ENCODE measurements at regions not wholly inside any gene's neighbourhood (a gene's known extent, or its start where the extent isn't known, plus 50 kb on each side); places are given as distances from the start of the nearest gene placed in this dataset.

- Histone ChIP-seq H3K4me1 (ENCODE audit: control insufficient read depth, insufficient read depth, low read length) (no peaks in the 10 kb centered on the region), H3K36me3 (ENCODE audit: control insufficient read depth, insufficient read depth, low read length) (no peaks in the 10 kb centered on the region), H3K27me3 (ENCODE audit: control insufficient read depth, insufficient read depth, low read length) (no peaks in the 10 kb centered on the region), H3K4me3 (ENCODE audit: low read length) (no peak overlapping the region), H3K27ac (ENCODE audit: low read length) (no peak overlapping the region), H3K9me3 (ENCODE audit: control insufficient read depth, insufficient read depth, low read length) (peaks cover 4% of the 10 kb centered on the region)
- no peak for DNase-seq
- Mint-ChIP-seq H3K36me3 (peaks cover 9% of the 10 kb centered on the region), H3K4me3 (no peak overlapping the region), H3K9me3 (peaks cover 4 to 7% of the 10 kb centered on the region in 2 donors), H3K27me3 (ENCODE audit: low read depth in 2 of 2) (no peaks in the 10 kb centered on the region), H3K4me1 (no peaks in the 10 kb centered on the region), H3K27ac (no peak overlapping the region)
- TF ChIP-seq, protein P1, sequence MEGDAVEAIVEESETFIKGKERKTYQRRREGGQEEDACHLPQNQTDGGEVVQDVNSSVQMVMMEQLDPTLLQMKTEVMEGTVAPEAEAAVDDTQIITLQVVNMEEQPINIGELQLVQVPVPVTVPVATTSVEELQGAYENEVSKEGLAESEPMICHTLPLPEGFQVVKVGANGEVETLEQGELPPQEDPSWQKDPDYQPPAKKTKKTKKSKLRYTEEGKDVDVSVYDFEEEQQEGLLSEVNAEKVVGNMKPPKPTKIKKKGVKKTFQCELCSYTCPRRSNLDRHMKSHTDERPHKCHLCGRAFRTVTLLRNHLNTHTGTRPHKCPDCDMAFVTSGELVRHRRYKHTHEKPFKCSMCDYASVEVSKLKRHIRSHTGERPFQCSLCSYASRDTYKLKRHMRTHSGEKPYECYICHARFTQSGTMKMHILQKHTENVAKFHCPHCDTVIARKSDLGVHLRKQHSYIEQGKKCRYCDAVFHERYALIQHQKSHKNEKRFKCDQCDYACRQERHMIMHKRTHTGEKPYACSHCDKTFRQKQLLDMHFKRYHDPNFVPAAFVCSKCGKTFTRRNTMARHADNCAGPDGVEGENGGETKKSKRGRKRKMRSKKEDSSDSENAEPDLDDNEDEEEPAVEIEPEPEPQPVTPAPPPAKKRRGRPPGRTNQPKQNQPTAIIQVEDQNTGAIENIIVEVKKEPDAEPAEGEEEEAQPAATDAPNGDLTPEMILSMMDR (IDR thresholded peaks at IDR 0.05): no peak
- 79% methylated on average over 2 of the region's 2 CpGs for WGBS (ENCODE audit: insufficient coverage)
- ATAC-seq: no peak
- intact Hi-C loops (cut with micrococcal nuclease): no loop called here
Measured at GRCh38 chr13:58998716-58999115, 1165.0 kb downstream of the DIAPH3 start.

- Mint-ChIP-seq H3K27ac (no peak overlapping the region), H3K27me3 (ENCODE audit: low read depth in 2 of 2) (no peaks in the 10 kb centered on the region)
Measured at GRCh38 chr13:58999851-59000250, 1163.9 kb downstream of the DIAPH3 start.

DNA sequence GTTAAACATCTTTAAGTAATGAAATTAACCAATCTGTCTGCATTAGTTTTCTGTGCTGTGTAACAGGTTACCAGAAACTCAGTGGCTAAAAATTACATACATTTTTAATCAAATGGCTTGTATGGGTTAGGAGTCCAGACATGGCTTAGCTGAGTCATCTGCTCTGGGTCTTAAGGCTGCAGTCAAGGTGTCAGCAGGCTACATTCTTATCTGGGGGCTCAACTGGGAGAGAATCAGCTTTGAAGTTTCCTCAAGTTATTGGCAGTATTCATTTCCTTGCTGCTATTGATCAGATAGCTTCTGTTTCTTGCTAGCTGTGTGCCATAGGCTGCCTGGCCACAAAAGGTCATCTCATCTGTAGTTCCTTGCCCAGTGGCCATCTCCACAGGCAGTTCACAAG is 1163.0 kb downstream of the DIAPH3 start:
- H3K9me3 Mint-ChIP-seq: peaks cover 4 to 7% of the 10 kb centered on the region in 2 donors
- no peak overlapping the region for H3K4me3 Mint-ChIP-seq
- no peak for ATAC-seq
- H3K36me3 Mint-ChIP-seq: peaks cover 9% of the 10 kb centered on the region
- Histone ChIP-seq H3K27me3 (ENCODE audit: control insufficient read depth, insufficient read depth, low read length) (no peaks in the 10 kb centered on the region), H3K27ac (ENCODE audit: low read length) (no peak overlapping the region), H3K4me1 (ENCODE audit: control insufficient read depth, insufficient read depth, low read length) (no peaks in the 10 kb centered on the region), H3K4me3 (ENCODE audit: low read length) (no peak overlapping the region), H3K36me3 (ENCODE audit: control insufficient read depth, insufficient read depth, low read length) (no peaks in the 10 kb centered on the region), H3K9me3 (ENCODE audit: control insufficient read depth, insufficient read depth, low read length) (peaks cover 7% of the 10 kb centered on the region)
- TF ChIP-seq, protein P1 (IDR thresholded peaks at IDR 0.05): no peak
- intact Hi-C loops (cut with micrococcal nuclease): no loop called here
- no peak for DNase-seq
- no peaks in the 10 kb centered on the region for H3K4me1 Mint-ChIP-seq
- no peaks in the 10 kb centered on the region for H3K27me3 Mint-ChIP-seq (ENCODE audit: low read depth in 2 of 2)
- no peak overlapping the region for H3K27ac Mint-ChIP-seq

More at GRCh38 chr13:58999851-59000250, 1163.9 kb downstream of the DIAPH3 start:
- Mint-ChIP-seq H3K4me1 (no peaks in the 10 kb centered on the region), H3K36me3 (peaks cover 9% of the 10 kb centered on the region), H3K9me3 (peaks cover 4 to 7% of the 10 kb centered on the region in 2 donors), H3K4me3 (no peak overlapping the region)
- TF ChIP-seq, protein P1 (IDR thresholded peaks at IDR 0.05): no peak
- Histone ChIP-seq H3K4me3 (ENCODE audit: low read length) (no peak overlapping the region), H3K36me3 (ENCODE audit: control insufficient read depth, insufficient read depth, low read length) (no peaks in the 10 kb centered on the region), H3K27ac (ENCODE audit: low read length) (no peak overlapping the region), H3K4me1 (ENCODE audit: control insufficient read depth, insufficient read depth, low read length) (no peaks in the 10 kb centered on the region), H3K27me3 (ENCODE audit: control insufficient read depth, insufficient read depth, low read length) (no peaks in the 10 kb centered on the region), H3K9me3 (ENCODE audit: control insufficient read depth, insufficient read depth, low read length) (peaks cover 7% of the 10 kb centered on the region)
- no peak for ATAC-seq
- no peak for DNase-seq
- intact Hi-C loops (cut with micrococcal nuclease): no loop called here
- WGBS (ENCODE audit: insufficient coverage): 89% methylated on average over 2 of the region's 2 CpGs

DNA sequence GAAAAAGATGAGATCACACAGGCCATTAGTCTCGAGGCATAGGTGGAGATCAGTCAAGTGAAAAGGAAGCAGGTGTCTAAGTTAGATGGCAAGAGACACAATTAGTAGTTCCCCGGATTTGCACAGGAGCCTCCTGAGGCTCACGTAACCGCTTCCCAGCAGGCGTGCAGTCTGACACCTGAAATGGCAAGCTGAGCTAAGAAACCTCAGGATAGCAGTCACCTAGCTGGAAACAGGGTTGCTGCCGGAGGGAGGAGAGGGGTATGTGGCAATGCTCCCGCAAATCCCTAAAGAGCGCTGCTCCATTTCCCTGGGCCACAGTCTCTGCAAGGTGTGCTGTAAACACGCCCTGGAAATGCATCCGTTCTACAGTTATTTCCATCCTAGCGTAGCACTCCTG is 1151.0 kb downstream of the DIAPH3 start:
- no peaks in the 10 kb centered on the region for H3K36me3 ChIP-seq (ENCODE audit: control insufficient read depth, insufficient read depth, low read length)
- no peak for ATAC-seq

More for the DNA sequence above, 1151.0 kb downstream of the DIAPH3 start:
- no peaks in the 10 kb centered on the region for H3K4me1 ChIP-seq (ENCODE audit: control insufficient read depth, insufficient read depth, low read length)
- H3K9me3 Mint-ChIP-seq: peaks cover 18 to 20% of the 10 kb centered on the region in 2 donors
- H3K4me1 Mint-ChIP-seq: no peaks in the 10 kb centered on the region
- peaks cover 4% of the 10 kb centered on the region for H3K9me3 ChIP-seq (ENCODE audit: control insufficient read depth, insufficient read depth, low read length)
- no peaks in the 10 kb centered on the region for H3K27me3 Mint-ChIP-seq (ENCODE audit: low read depth in 2 of 2)
- no peaks in the 10 kb centered on the region for H3K27me3 ChIP-seq (ENCODE audit: control insufficient read depth, insufficient read depth, low read length)
- WGBS (ENCODE audit: insufficient coverage): 93% methylated on average over 11 of the region's 11 CpGs
- TF ChIP-seq, protein P1 (IDR thresholded peaks at IDR 0.05): no peak
- no peak overlapping the region for H3K27ac Mint-ChIP-seq
- DNase-seq: no peak
- no peak overlapping the region for H3K4me3 ChIP-seq (ENCODE audit: low read length)
- intact Hi-C loops (cut with micrococcal nuclease): no loop called here
- no peak overlapping the region for H3K4me3 Mint-ChIP-seq
- H3K36me3 Mint-ChIP-seq: no peaks in the 10 kb centered on the region
- no peak overlapping the region for H3K27ac ChIP-seq (ENCODE audit: low read length)
